ENCODE measurements at regions not wholly inside any gene's neighbourhood (a gene's known extent, or its start where the extent isn't known, plus 50 kb on each side); places are given as distances from the start of the nearest gene placed in this dataset.

DNA sequence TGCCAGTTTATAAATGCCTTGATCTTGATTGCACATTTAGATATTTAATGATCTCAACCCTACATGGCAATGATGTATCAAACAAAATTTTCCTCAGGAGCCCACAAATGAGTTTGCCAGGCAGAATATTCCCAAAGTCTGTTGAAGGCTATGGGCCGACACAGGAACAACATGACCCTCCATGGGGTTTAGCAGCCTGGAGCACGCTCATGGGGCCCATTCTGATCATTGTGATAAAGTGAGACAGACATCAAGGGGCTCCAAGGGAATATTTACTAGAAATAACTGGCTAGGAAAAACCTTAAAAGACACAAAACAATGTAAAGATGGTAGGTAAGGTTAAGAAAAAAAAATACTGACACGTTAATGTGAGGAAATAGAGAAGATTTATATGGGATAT is 485.4 kb downstream of the PLCL1 start:
- Histone ChIP-seq H3K9me3 (replicated peaks; ENCODE audit: control insufficient read depth, insufficient read depth, low read length) (no peaks in the 10 kb centered on the region), H3K27ac (ENCODE audit: insufficient read depth, low read depth, low read length) (no peak overlapping the region), H3K4me1 (ENCODE audit: control insufficient read depth, extremely low read depth, insufficient read depth, low read length) (no peaks in the 10 kb centered on the region), H3K36me3 (ENCODE audit: control insufficient read depth in 2 of 2, extremely low read depth in 1 of 2, insufficient read depth in 2 of 2, low read length in 2 of 2) (no peaks in the 10 kb centered on the region), H3K9ac (replicated peaks; ENCODE audit: extremely low read depth, insufficient read depth, low read length) (no peak overlapping the region), H3K4me3 (replicated peaks in 1 of 3; ENCODE audit: insufficient read depth in 1 of 3, low read depth in 1 of 3, low read length in 3 of 3) (no peak overlapping the region), H4K20me1 (replicated peaks; ENCODE audit: control insufficient read depth, extremely low read depth, insufficient read depth, low read length) (no peaks in the 10 kb centered on the region), H3K4me2 (ENCODE audit: insufficient read depth, low read length) (no peak overlapping the region), H3K9me1 (replicated peaks; ENCODE audit: control insufficient read depth, extremely low read depth, insufficient read depth, low read length) (no peaks in the 10 kb centered on the region), H3K79me2 (ENCODE audit: control insufficient read depth, insufficient read depth, low read length) (no peaks in the 10 kb centered on the region), H3K27me3 (ENCODE audit: control insufficient read depth in 2 of 2, insufficient read depth in 2 of 2, low read length in 2 of 2) (peaks cover 2 to 6% of the 10 kb centered on the region in 2 experiments), H2AFZ (ENCODE audit: low read depth, low read length) (no peak overlapping the region)
- no TSS peak for BruUV-seq (replicated peaks)
- intact Hi-C loops (cut with micrococcal nuclease) (no loop called here), dilution Hi-C loops (cut with MboI; ENCODE audit: extremely low pct_ligation_motif_present, low sequenced_read_pairs) (no loop called here)
- FAIRE-seq (no peak), DNase-seq (ENCODE audit: low read depth, low spot score) (no peak)
- ChIA-PET POLR2A (no interaction called here), CTCF (no interaction called here)
- no peak for TF ChIP-seq GATA2 (IDR thresholded peaks at IDR 0.05; ENCODE audit: insufficient read depth, insufficient read length, low read depth, low read length)
- TF ChIP-seq FOS (IDR thresholded peaks at IDR 0.05; ENCODE audit: borderline replicate concordance, insufficient read depth, low read length), result no peak
- TF ChIP-seq CTCF (IDR thresholded peaks at IDR 0.05; ENCODE audit: extremely low read depth in 1 of 2, insufficient read depth in 1 of 2, low read depth in 1 of 2, low read length in 2 of 2), result no peak
- no peak for TF ChIP-seq MYC (IDR thresholded peaks at IDR 0.05; ENCODE audit: low read depth, low read length)
- TF ChIP-seq POLR2A (IDR thresholded peaks at IDR 0.05; ENCODE audit: low read depth, low read length), result no peak
- TF ChIP-seq EZH2 (IDR thresholded peaks at IDR 0.05; ENCODE audit: borderline replicate concordance, low read depth, low read length, severe bottlenecking), result no peak
- TF ChIP-seq MAX (IDR thresholded peaks at IDR 0.05; ENCODE audit: insufficient read depth, insufficient read length), result no peak
- TF ChIP-seq POLR2AphosphoS5 (IDR thresholded peaks at IDR 0.05; ENCODE audit: insufficient read depth, low read depth, low read length), result no peak
- TF ChIP-seq JUN (IDR thresholded peaks at IDR 0.05; ENCODE audit: borderline replicate concordance, insufficient read depth, insufficient read length, low read depth), result no peak
